Ramos (cell line): ENCODE measurements at regions not wholly inside any gene's neighbourhood (a gene's known extent, or its start where the extent isn't known, plus 50 kb on each side); places are given as distances from the start of the nearest gene placed in this dataset.

ENCODE experiments used
- in situ Hi-C: fragments of 300-500 bp; cut with MboI; formaldehyde crosslinking; loops from one replicate; pipeline ENCODE4 v1.14.3; 2022; ENCODE audit warnings: low sequenced_read_pairs; ENCODE audit not compliant: unreplicated experiment

GRCh38 chr13:91108315-91108714 lies 239.2 kb upstream of the MIR17HG start:
- in situ Hi-C loops, result no loop called here

DNA sequence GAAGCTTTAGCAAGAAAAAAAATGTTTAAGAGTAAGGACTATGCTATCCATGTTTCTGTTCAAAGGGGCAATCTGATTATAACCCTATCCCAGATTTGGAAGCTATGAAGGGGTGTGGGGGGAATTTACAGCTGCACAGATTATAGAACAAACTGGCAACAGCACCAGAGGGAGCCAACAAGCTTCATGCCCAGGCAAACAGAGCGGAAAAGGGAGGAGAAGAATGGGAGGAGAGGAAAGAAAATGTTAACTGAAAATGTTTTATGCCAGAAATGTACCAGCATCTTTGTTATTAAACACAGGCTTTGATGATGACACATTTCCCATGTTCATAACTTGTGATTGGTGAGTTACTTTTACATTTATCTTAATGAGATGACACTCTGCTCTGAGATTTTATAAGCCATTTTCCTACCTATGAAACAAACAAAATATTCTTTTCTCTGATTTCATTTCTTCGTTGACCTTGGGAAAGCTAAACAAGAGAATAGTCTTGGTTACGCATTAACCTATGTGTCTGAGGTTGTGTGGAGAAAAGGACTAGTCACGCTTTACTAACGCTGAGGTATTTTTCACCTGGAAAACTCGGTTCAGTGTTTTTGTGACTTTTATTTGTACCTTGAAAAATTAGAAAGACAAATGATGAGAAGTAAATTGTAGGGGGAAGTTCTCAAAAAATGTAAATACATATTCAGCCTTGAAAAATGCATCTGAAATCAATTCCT lies 235.8 kb upstream of the MIR17HG start:
- in situ Hi-C loops, result no loop called here

- in situ Hi-C loops, result no loop called here
Measured at GRCh38 chr13:91112201-91112923, 235.1 kb upstream of the MIR17HG start.

DNA sequence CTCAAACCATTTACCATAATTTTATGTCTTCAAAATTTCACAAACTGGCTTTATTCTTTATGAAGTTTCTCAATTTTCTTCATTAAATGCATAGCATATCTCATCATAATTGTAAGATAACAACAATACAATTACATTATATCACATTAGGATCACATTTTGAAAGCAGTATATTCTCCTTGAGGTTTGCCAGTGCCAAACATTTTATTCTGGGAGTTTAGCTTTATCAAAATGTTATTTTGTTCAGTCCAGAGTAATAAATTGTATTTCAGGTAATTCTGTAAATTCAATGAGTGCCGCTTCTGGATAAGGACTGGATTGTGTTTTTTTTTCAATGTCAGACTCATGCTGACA lies 234.6 kb upstream of the MIR17HG start:
- in situ Hi-C loops, result no loop called here

- in situ Hi-C loops, result no loop called here
Measured at GRCh38 chr13:91115776-91116175, 231.7 kb upstream of the MIR17HG start.

GRCh38 chr13:91117351-91117750 lies 230.1 kb upstream of the MIR17HG start:
- in situ Hi-C loops, result no loop called here

DNA sequence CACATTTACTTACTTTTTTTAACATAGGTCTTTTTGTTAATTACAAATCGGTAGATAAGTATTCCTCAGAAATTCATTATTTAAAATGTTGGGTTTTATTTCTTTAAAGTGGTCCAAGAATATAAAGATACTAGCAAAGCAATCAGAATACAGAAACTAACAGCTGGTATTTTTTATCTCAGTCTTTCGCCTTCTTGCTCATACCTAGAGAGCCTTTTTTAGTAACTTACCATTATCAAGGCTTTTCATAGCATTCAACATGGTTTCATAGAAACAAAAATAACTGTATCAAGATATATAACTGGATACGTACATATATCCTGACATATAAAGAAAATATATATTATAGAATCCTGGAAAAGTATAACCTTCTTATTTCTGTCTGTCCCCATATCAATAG lies 227.8 kb upstream of the MIR17HG start:
- in situ Hi-C loops, result no loop called here

GRCh38 chr13:91122766-91123165 lies 224.7 kb upstream of the MIR17HG start:
- in situ Hi-C loops, result no loop called here

GRCh38 chr13:91123456-91124127 lies 223.9 kb upstream of the MIR17HG start:
- in situ Hi-C loops, result no loop called here

DNA sequence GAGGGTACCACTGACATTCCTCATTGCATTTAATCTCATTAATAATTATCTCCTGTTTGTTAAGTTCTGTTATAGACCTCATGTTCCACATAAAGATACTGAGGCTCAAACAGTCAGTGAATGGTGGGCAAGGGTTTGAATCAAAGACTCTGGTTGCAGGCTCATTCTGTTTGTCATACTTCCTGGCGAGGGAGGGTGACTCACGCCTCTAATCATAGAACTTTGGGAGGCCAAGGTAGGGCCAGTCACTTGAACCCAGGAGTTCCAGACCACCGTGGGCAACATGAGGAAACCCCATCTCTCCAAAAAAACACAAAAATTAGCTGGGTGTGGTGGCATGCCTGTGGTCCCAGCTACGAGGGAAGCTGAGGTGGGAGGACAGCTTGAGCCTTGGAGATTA lies 220.7 kb upstream of the MIR17HG start:
- in situ Hi-C loops, result no loop called here

DNA sequence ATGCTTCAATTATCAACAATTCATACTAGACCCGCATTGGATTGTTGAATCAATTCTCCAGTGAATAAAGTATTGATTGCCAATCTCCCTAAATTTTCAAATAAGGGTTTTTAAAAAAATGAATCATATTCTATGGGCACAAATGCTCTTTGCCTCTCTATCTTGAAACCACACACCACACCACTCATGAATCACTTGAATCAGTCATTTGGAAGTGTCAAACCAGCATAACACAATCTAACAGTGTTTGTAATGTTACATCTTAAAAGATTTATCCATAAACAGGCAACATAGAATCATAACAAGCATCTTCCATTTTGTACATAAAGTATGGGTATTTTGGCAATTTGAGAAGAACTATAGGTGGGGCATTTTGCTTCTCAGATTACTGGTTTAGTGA lies 219.5 kb upstream of the MIR17HG start:
- in situ Hi-C loops, result no loop called here

DNA sequence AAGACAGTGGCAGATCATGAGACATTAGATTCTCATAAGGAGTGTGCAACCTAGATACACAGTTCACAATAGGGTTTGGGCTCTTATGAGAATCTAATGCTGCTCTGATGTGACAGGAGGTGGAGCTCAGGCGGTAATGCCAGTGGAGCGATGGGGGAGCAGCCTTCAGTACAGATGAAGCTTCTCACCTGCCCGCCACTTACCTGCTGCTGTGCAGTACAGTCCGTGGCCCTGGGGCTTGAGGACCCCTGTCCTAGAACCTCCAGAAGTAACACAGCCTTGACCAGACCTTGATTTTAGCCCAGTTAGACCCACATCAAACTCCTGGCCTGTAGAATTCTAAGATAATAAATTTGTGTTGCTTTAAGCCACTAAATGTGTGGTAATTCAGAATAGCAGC lies 215.1 kb upstream of the MIR17HG start:
- in situ Hi-C loops, result loop anchor here (10.0 kb wide), 1 partner anchor 272 kb away; no protein-coding TSS in a partner anchor

GRCh38 chr13:91132786-91133185 lies 214.7 kb upstream of the MIR17HG start:
- in situ Hi-C loops, result loop anchor here (10.0 kb wide), 1 partner anchor 272 kb away; no protein-coding TSS in a partner anchor

GRCh38 chr13:91133941-91134802 lies 213.3 kb upstream of the MIR17HG start:
- in situ Hi-C loops, result loop anchor here (10.0 kb wide), 1 partner anchor 271 kb away; no protein-coding TSS in a partner anchor

GRCh38 chr13:91134803-91135184 lies 212.7 kb upstream of the MIR17HG start:
- in situ Hi-C loops, result loop anchor here (10.0 kb wide), 1 partner anchor 270 kb away; no protein-coding TSS in a partner anchor

GRCh38 chr13:91135376-91135775 lies 212.1 kb upstream of the MIR17HG start:
- in situ Hi-C loops, result loop anchor here (10.0 kb wide), 1 partner anchor 269 kb away; no protein-coding TSS in a partner anchor

DNA sequence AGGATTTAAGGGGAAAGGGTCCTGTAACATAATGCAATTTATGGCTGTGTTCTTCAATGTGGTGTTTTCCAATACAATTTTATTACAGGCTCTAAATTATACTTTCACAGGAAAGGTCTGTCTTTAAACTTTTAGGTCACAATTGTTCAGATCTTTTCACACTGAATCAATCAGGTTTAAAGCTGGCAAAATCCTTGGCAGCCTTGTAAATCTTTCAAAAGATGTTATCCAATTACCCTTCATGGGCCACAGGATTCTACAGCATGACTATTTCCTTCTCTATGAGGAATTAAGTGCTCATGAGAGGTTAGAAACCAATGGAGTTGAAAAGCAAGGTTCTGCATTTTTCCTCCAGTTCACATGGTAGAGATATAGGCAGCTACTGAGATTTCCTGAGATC lies 211.5 kb upstream of the MIR17HG start:
- in situ Hi-C loops, result loop anchor here (10.0 kb wide), 1 partner anchor 269 kb away; no protein-coding TSS in a partner anchor

- in situ Hi-C loops, result loop anchor here (10.0 kb wide), 1 partner anchor 268 kb away; no protein-coding TSS in a partner anchor
Measured at GRCh38 chr13:91136806-91137205, 210.7 kb upstream of the MIR17HG start.

GRCh38 chr13:91139232-91139631 lies 208.3 kb upstream of the MIR17HG start:
- in situ Hi-C loops, result loop anchor here (10.0 kb wide), 1 partner anchor 266 kb away; no protein-coding TSS in a partner anchor

GRCh38 chr13:91141543-91142061 lies 205.9 kb upstream of the MIR17HG start:
- in situ Hi-C loops, result no loop called here
